T47D (cell line): ENCODE measurements at regions not wholly inside any gene's neighbourhood (a gene's known extent, or its start where the extent isn't known, plus 50 kb on each side); places are given as distances from the start of the nearest gene placed in this dataset.
"Not testable (repeated sequence)": the region's sequence is repeated elsewhere in the genome, so short reads cannot be mapped to it uniquely, and the experiment has no call there.

Experiments
- DNase-seq, 2 experiments: peaks; one replicate each; pipeline versions ENCODE4 v3.0.0 to v3.0.0-alpha.2; 2011 to 2012; ENCODE audit warnings: low read depth in 1 of 2, low spot score in 1 of 2
- in situ Hi-C: cut with HindIII; loops from 2 replicates; pipeline ENCODE4 v1.10.0; 2016; ENCODE audit warnings: low sequenced_read_pairs, low pct_unique_long_range_greater_than_20kb

DNA sequence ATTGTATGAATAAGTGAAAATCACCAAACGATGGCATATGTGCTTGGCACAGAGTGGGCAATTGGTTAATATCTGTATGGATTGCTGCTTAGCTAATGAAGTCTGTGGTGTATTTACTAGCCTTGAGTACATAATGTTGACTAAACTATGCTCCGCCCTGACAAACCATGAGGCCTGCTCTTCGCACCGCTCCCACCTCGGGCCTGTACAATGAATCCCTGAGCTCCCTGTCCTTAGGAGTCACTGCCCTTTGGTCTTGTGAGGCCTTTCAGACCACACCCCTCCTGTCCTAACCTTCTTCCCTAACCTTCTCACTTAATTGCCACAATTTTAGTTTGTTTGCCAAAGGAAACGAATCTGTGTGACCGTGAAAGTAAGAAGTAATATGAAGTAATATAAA, 193.2 kb downstream of the POTED start:
- DNase-seq, in situ Hi-C loops: not testable (repeated sequence)
